ENCODE measurements at regions not wholly inside any gene's neighbourhood (a gene's known extent, or its start where the extent isn't known, plus 50 kb on each side); places are given as distances from the start of the nearest gene placed in this dataset.

- intact Hi-C loops (cut with DNase I): no loop called here
- ATAC-seq (no peak), DNase-seq (no peak)
- TF ChIP-seq CTCF (IDR thresholded peaks at IDR 0.05): no peak
- no peak overlapping the region for H3K4me3 ChIP-seq
- H3K27me3 ChIP-seq: no peaks in the 10 kb centered on the region
- no peaks in the 10 kb centered on the region for H3K36me3 ChIP-seq
- H3K9me3 ChIP-seq: peaks cover 0 to 6% of the 10 kb centered on the region in 2 donors
- no peaks in the 10 kb centered on the region for H3K4me1 ChIP-seq
- no peak overlapping the region for H3K27ac ChIP-seq
Observed at GRCh38 chr6:121994919-121995318, 404.5 kb upstream of the HSF2 start.

- ATAC-seq: no peak
Observed at GRCh38 chr6:121998631-121999030, 400.8 kb upstream of the HSF2 start.

GRCh38 chr6:121999456-122000065 lies 399.9 kb upstream of the HSF2 start:
- no peak overlapping the region for H3K4me3 ChIP-seq
- H3K9me3 ChIP-seq: no peaks in the 10 kb centered on the region
- H3K36me3 ChIP-seq: no peaks in the 10 kb centered on the region
- no peaks in the 10 kb centered on the region for H3K27me3 ChIP-seq
- H3K4me1 ChIP-seq: no peaks in the 10 kb centered on the region
- intact Hi-C loops (cut with DNase I): no loop called here
- ATAC-seq: no peak
- H3K27ac ChIP-seq: no peak overlapping the region
- TF ChIP-seq CTCF (IDR thresholded peaks at IDR 0.05): no peak
- no peak for DNase-seq

More at GRCh38 chr6:121998631-121999030, 400.8 kb upstream of the HSF2 start:
- H3K4me3 ChIP-seq: no peak overlapping the region
- no peak for TF ChIP-seq CTCF (IDR thresholded peaks at IDR 0.05)
- no peaks in the 10 kb centered on the region for H3K4me1 ChIP-seq
- no peaks in the 10 kb centered on the region for H3K27me3 ChIP-seq
- no peaks in the 10 kb centered on the region for H3K36me3 ChIP-seq
- H3K9me3 ChIP-seq: peaks cover 0 to 2% of the 10 kb centered on the region in 2 donors
- DNase-seq: no peak
- no peak overlapping the region for H3K27ac ChIP-seq
- intact Hi-C loops (cut with DNase I): no loop called here

- no peak for TF ChIP-seq CTCF (IDR thresholded peaks at IDR 0.05)
- H3K36me3 ChIP-seq: no peaks in the 10 kb centered on the region
- no peak for ATAC-seq
- no peaks in the 10 kb centered on the region for H3K27me3 ChIP-seq
- H3K4me1 ChIP-seq: no peaks in the 10 kb centered on the region
- H3K4me3 ChIP-seq: no peak overlapping the region
- H3K9me3 ChIP-seq: no peaks in the 10 kb centered on the region
- DNase-seq: no peak
- intact Hi-C loops (cut with DNase I): no loop called here
- H3K27ac ChIP-seq: no peak overlapping the region
Observed at GRCh38 chr6:122005661-122006060, 393.8 kb upstream of the HSF2 start.

GRCh38 chr6:122007339-122007738 lies 392.1 kb upstream of the HSF2 start:
- H3K36me3 ChIP-seq: no peaks in the 10 kb centered on the region
- DNase-seq: no peak
- no peak overlapping the region for H3K27ac ChIP-seq
- no peak overlapping the region for H3K4me3 ChIP-seq
- TF ChIP-seq CTCF (IDR thresholded peaks at IDR 0.05): no peak
- ATAC-seq: no peak
- H3K4me1 ChIP-seq: no peaks in the 10 kb centered on the region
- H3K27me3 ChIP-seq: no peaks in the 10 kb centered on the region
- no peaks in the 10 kb centered on the region for H3K9me3 ChIP-seq
- intact Hi-C loops (cut with DNase I): no loop called here

All from left lung (tissue), 4 donors.